Left renal pelvis (tissue), 4 donors: ENCODE measurements at regions not wholly inside any gene's neighbourhood (a gene's known extent, or its start where the extent isn't known, plus 50 kb on each side); places are given as distances from the start of the nearest gene placed in this dataset.
A peak's percentile ranks its signal among the peaks of the same experiment; 100 is the strongest.
"Not testable (repeated sequence)": the region's sequence is repeated elsewhere in the genome, so short reads cannot be mapped to it uniquely, and the experiment has no call there.

Experiments
- DNase-seq, 4 donors: peaks; one replicate each; pipeline ENCODE4 v3.0.0-alpha.2; 2013; ENCODE audit warnings: low read depth in 4 of 4, low spot score in 3 of 4

DNA sequence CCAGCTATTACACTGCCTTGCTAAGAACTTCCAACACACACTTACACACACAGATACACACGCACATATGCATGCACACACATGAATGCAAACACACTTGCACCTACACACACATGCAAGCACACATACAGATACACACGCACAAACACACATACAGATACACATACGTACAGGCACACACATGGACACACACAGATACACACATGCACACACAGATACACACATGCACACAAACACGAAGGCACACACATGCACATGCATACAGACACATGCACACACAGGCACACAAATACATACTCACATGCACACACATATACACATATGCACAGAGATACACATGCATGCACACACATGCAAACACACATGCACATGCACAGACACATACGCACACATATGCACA lies 284.3 kb upstream of the FRG2C start:
- DNase-seq = not testable (repeated sequence)

DNA sequence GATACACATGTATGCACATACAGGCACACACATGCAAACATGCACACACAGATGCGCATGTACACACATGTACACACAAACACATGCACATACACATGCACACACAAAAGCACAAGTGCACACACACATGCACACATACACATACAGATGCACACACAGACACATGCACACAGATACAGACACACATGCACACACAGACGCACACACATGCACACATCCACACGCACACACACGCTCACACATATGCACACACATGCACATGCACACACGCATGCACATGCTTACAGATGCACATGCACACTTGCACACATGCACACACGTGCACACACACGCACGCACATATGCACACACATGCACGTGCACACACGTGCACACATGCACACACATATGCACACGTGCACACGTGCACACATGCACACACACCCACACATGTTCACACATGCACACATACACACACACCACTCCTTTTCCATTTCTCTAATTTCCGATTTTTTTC lies 283.8 kb upstream of the FRG2C start:
- DNase-seq = no peak

- DNase-seq = not testable (repeated sequence)
Observed at GRCh38 chr3:75384016-75384415, 280.1 kb upstream of the FRG2C start.

GRCh38 chr3:75388486-75389124 lies 275.5 kb upstream of the FRG2C start:
- not testable (repeated sequence) for DNase-seq

DNA sequence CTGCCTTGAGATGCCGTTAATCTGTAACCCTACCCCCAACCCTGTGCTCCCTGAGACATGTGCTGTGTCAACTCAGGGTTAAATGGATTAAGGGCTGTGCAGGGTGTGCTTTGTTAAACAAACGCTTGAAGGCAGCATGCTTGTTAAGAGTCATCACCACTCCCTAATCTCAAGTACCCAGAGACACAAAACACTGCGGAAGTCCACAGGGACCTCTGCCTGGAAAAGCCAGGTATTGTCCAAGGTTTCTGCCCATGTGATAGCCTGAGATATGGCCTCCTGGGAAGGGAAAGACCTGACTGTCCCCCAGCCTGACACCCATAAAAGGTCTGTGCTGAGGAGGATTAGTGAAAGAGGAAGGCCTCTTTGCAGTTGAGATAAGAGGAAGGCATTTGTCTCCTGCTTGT lies 270.8 kb upstream of the FRG2C start:
- not testable (repeated sequence) for DNase-seq

GRCh38 chr3:75394102-75394501 lies 270.0 kb upstream of the FRG2C start:
- DNase-seq = not testable (repeated sequence)

DNA sequence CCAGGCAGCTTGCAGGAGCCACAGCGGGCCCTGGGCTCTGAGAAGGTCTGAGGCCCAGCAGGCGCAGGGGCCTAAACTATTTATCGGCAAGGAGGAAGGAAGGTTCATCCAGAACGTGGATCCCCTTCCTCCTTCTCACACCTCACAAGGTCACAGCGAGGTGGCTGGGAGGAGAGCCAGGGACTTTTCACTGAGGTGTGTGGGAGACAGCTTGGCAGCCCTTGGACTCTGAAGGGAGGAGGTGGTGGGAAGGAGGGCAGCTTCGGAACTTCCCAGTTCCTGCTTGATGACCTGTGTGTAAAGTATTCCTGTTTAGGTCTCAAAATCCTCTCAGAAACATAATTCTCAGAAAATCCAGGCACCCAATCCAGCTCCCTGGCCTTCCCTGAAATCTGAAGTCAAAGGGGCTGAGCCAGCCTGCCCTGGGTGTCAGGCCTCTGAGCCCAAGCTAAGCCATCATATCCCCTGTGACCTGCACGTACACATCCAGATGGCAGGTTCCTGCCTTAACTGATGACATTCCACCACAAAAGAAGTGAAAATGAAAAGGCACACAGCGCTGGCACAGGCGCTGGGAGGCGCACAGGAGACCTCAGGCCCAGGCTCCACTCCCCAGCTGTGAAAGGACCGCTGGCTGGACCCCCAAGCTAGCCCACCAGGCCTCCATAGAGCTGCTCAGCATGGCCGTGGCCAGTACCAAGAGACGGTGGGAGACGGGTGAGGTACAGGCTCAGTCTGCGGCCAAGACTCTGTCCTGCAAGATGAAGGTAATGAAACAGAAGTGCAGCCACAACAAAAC lies 269.4 kb upstream of the FRG2C start:
- not testable (repeated sequence) for DNase-seq

DNA sequence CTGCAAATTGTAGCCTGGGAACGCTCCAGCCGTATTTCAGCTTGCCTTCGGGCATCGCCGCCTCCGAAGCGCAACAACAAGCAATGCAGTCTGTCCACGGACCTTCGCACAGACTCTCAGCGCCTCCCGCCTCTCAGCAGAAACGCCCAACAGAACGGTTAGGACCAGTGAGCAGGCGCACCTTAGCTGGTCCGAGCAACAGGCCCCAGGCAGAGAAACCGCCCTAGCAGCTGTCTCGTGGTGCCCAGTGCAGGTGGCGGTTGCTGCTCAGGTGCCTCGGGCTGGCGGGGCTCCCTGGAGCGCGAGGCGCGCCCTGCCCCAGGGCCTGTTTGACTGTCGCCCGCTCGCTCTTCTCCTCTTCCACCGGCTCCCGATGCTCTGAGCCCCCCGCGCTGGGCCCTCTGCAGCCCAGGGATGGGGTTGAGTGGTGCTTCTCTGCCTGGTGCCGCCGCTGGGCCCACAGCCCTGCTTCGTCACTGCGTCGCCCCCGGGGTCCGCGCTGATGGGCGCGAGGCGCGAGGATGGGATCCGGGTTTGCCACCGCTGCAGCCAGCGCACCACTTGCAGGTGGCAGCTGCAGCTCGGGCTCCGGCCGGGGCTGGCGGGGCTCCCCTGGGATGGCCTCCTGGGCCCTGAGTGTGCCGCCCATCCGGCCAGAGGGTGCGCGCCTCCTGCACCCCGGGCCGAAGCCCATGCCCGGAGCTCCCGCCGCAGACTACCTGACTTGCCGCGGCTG lies 268.4 kb upstream of the FRG2C start:
- no peak for DNase-seq

DNA sequence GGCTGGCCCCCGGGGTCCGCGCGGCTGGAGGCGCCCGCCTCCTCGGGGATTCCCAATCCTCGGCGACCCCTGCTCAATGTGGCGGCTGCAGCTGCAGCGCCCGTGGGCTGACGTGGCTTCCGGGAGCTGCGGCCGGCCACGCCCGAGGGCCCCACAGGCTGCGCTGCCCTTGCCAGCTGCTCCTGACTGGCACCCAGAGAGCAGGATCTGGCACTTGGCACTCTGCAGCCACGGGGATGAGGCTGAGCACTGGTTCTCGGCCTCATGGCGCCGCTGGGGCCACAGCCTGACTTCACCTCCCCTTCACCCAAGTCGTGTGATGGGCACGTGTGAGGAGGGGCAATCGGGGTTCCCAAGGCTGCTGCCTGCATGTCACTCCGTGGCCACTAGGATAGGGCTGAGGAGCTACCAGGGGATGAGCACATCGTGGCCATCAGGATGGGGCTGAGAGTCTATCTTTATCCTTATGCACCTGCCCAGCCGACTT lies 267.8 kb upstream of the FRG2C start:
- DNase-seq = no peak

GRCh38 chr3:75397486-75397885 lies 266.6 kb upstream of the FRG2C start:
- not testable (repeated sequence) for DNase-seq

- not testable (repeated sequence) for DNase-seq
Observed at GRCh38 chr3:75422101-75422945, 241.8 kb upstream of the FRG2C start.

- DNase-seq = not testable (repeated sequence)
Observed at GRCh38 chr3:75425379-75425778, 238.7 kb upstream of the FRG2C start.

- DNase-seq = not testable (repeated sequence)
Observed at GRCh38 chr3:75427486-75427885, 236.6 kb upstream of the FRG2C start.

DNA sequence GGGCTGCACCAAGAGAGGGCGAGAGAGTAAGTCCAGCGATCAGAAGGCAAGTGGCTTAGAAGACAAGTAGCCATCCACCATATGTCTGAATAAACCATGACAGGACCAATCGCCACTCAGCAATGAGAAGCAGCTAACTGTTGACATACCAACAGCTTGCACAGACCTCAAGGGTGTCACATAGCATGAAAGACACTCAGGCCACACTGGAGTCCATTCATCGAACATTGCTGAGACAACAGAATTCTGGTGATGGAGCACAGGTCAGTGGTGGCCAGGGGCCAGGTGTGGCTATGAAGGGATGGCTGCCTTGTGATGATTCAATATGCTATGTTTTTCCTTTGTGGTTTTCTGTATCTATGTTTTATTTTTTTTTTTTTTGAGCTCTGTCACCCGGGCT lies 236.2 kb upstream of the FRG2C start:
- DNase-seq = not testable (repeated sequence)

GRCh38 chr3:75429561-75430220 lies 234.4 kb upstream of the FRG2C start:
- DNase-seq = peak in 1 of 4 donors; percentile 42

GRCh38 chr3:75430406-75430805 lies 233.7 kb upstream of the FRG2C start:
- DNase-seq = not testable (repeated sequence)

DNA sequence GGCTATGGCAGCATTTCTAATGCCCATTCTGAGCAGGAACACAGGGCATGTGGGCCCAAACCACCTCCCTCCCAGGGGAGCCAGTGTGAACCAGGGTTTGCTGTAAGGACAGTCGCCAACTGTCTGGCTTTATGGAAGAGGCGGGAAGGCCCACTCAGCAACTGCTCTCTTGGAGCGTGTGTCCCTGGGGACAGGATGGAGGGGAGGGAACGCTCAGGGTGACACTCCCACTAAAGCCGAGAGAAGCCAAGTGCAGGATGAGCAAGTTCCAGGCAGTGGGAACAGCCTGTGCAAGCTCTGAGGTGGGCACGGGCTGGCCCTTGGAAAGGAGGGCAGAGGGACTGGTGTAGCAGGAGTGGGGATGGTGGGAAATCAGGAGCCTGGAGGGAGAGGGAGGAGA lies 233.0 kb upstream of the FRG2C start:
- DNase-seq = not testable (repeated sequence)

GRCh38 chr3:75432466-75432865 lies 231.7 kb upstream of the FRG2C start:
- not testable (repeated sequence) for DNase-seq

DNA sequence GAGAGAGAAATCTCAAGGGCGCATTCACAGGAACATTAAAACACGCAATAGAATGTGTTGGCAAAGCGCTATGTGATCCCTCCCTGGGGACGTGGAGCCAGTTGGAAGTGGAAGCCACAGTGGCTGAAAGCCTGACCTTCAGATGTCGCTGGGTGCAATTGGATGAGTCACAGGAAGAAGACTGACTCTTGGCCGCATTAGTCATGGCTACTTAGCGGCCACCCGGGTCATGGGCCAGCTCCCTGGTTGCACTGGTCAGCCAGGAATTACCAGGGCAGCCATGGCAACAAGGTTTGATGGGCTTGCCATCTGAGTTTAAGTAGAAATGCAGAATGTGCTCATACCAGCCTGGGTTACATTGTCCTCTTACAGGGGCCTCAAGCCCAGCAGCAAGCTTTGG lies 231.2 kb upstream of the FRG2C start:
- DNase-seq = not testable (repeated sequence)

DNA sequence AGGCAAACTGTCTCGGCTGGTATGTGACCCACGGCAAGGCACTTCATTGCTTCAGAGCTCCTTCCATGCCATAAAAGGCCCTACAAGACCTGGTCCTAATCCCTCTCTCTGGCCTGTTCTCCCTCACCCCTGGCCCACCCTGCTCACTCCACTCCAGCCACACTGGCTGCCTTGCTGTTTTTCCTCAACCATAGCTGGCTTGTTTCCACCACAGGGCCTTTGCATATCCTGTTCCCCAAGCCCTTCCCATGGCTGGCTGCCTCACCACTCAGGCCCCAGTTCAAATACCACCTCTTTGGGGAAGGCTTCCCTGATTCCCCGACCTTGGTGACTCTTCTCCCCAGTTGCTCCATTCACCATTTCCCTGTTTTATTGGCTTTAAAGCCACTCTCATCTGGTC lies 230.8 kb upstream of the FRG2C start:
- DNase-seq = not testable (repeated sequence)
